ENCODE measurements at regions not wholly inside any gene's neighbourhood (a gene's known extent, or its start where the extent isn't known, plus 50 kb on each side); places are given as distances from the start of the nearest gene placed in this dataset.

DNA sequence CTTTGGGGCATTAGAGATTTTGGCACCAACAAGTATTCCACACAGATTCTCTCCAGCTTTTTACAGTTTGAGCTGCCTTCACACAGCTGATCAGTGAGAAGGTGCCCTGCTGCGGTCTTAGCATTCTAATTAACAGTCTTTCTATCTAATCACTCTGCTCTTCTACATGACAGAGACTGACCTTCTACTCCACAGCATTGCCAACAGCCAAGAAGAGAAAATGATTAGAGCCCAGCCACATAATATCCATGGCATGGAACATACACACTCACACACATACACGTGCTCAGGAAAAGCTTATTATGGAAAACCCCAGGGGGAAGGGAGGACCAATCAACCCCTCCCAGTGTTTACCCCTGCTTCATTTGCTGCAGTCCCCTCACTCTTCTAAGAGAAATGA is 76.1 kb upstream of the PPP2R3A start:
- TF ChIP-seq, protein P1, sequence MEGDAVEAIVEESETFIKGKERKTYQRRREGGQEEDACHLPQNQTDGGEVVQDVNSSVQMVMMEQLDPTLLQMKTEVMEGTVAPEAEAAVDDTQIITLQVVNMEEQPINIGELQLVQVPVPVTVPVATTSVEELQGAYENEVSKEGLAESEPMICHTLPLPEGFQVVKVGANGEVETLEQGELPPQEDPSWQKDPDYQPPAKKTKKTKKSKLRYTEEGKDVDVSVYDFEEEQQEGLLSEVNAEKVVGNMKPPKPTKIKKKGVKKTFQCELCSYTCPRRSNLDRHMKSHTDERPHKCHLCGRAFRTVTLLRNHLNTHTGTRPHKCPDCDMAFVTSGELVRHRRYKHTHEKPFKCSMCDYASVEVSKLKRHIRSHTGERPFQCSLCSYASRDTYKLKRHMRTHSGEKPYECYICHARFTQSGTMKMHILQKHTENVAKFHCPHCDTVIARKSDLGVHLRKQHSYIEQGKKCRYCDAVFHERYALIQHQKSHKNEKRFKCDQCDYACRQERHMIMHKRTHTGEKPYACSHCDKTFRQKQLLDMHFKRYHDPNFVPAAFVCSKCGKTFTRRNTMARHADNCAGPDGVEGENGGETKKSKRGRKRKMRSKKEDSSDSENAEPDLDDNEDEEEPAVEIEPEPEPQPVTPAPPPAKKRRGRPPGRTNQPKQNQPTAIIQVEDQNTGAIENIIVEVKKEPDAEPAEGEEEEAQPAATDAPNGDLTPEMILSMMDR (IDR thresholded peaks at IDR 0.05; ENCODE audit: control extremely low read depth, extremely low read depth, low read depth, missing control alignments) = no peak
- POLR2A ChIA-PET = no interaction called here
- CTCF ChIA-PET = interaction anchor here (0.6 kb wide), 1 partner anchor 1484 kb away, joined by 3 read pairs; no protein-coding TSS in a partner anchor
- no peak for DNase-seq (ENCODE audit: extremely low spot score)

DNA sequence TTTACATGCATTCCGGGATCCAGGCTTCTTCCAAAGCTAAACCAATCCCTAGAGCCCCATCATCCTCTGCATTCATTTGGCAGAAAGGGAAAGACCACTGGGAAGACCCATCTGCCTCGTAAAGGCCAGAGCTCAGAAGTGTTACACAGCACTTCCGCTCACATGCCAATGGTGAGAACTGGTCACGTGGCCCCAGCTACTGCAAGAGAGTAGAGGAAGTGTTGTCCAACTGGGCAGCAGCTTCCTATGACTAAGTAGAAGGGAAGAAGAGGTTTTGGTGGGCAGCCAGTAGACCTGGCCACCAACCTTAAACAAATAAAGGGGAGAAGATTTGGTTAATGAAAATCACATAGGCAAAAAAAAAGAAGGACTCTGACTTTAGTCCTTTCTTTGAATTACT is 74.4 kb upstream of the PPP2R3A start:
- TF ChIP-seq, protein P1 (IDR thresholded peaks at IDR 0.05; ENCODE audit: control extremely low read depth, extremely low read depth, low read depth, missing control alignments) = no peak
- POLR2A ChIA-PET = no interaction called here
- CTCF ChIA-PET = interaction anchor here (1.1 to 1.6 kb wide), 4 partner anchors 13 to 1291 kb away, joined by 3 to 5 read pairs (median 4); partner anchors contain the start of gene EPHB1
- DNase-seq (ENCODE audit: extremely low spot score) = no peak

DNA sequence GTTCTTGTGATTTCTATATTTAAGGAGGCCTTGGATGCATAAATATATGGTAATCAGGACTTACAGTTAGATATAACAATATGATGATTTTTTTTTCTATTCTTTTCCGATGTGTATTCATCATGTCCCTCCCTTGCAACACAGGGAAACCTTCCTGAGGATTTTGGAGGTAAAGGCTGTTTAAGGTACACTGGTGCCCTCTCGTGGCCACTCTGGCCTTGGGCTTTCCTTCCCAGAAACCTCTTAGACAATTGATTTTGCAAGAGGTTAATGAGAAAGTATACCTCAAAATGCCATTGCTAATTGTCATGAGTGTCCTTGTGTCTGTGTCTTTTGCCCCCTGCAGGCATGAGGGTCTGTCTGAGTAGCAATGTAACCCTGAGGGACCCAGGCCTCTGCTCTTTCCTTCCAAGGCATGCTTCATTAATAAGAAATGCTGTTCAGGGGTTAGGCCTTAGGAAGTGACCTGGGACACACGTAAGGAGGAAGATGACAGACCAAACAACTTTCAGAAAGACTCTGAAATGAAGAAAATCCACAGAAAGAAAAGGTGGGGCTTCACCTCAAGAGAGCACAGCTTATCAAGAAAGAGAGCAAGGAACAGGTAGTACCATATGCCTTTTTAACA is 70.3 kb upstream of the PPP2R3A start:
- CTCF ChIA-PET = interaction anchor here (1.1 to 2.6 kb wide), 5 partner anchors 10 to 1294 kb away, joined by 3 to 11 read pairs (median 8); partner anchors contain the start of gene EPHB1
- peak; percentile 44 for DNase-seq (ENCODE audit: extremely low spot score)
- POLR2A ChIA-PET = no interaction called here
- TF ChIP-seq, protein P1 (IDR thresholded peaks at IDR 0.05; ENCODE audit: control extremely low read depth, extremely low read depth, low read depth, missing control alignments) = peak; percentile 86

DNA sequence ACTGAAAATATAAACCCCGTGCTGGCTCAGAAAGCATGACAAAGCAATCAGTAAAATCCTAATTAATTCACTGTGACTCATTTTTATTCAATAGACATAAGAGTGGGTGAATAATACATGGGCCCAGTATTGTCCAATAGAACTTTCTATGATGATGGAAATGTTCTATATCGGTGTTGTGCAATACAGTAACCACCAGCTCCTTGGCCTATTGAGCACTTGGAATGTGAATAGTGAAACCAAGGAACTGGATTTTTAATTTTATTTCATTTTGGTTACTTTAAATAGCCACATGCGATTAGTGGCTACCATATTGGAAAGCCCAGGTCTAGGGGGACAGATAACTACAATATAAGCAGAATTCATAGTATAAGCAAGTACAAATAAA is 69.8 kb upstream of the PPP2R3A start:
- CTCF ChIA-PET = interaction anchor here (1.2 to 2.6 kb wide), 2 partner anchors 1101 to 1294 kb away, joined by 6 to 11 read pairs; partner anchors contain the start of gene EPHB1
- TF ChIP-seq, protein P1 (IDR thresholded peaks at IDR 0.05; ENCODE audit: control extremely low read depth, extremely low read depth, low read depth, missing control alignments) = no peak
- POLR2A ChIA-PET = no interaction called here
- no peak for DNase-seq (ENCODE audit: extremely low spot score)

DNA sequence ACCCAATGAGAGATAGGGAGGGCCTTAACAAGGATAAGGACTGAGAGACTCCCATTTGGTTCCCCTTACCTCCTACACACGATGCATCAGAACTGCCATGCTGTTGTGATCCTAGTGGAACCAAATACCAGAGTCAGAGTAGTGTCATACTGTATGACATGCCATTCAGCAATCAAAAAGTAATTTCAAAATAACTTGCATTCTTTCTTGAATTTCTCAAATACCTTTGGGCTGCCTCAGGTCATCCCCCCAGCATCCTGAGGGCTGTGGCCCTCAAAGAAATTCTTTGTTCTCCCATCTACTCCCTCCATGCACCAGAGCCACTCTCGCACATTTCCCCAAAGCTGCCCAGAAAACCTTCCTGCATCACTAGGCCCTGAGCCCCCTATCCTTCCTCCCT is 68.9 kb upstream of the PPP2R3A start:
- CTCF ChIA-PET = interaction anchor here (1.3 to 2.3 kb wide), 2 partner anchors 1102 to 1296 kb away, joined by 5 to 9 read pairs; no protein-coding TSS in a partner anchor
- TF ChIP-seq, protein P1 (IDR thresholded peaks at IDR 0.05; ENCODE audit: control extremely low read depth, extremely low read depth, low read depth, missing control alignments) = no peak
- POLR2A ChIA-PET = no interaction called here
- no peak for DNase-seq (ENCODE audit: extremely low spot score)

DNA sequence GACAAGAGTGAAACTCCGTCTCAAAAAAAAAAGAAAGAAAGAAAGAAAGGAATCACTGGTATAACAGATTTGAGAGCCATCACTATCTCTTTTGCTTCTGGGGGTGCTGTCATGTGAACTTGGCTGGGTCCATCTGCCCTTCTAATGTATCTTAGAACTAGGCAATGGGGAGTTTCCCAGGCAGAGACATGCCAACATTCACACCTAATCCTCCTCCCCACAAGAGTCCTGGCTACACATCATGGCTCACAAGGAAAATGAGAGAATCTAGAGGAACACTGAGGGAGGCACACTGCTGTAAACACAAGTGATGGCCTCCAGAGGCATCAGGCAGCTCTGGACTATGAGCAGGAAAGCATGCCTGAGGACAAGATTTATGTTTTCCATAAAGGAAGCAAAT is 67.8 kb upstream of the PPP2R3A start:
- DNase-seq (ENCODE audit: extremely low spot score) = no peak
- CTCF ChIA-PET = interaction anchor here (1.3 to 2.3 kb wide), 2 partner anchors 1103 to 1297 kb away, joined by 5 to 9 read pairs; no protein-coding TSS in a partner anchor
- POLR2A ChIA-PET = no interaction called here
- TF ChIP-seq, protein P1 (IDR thresholded peaks at IDR 0.05; ENCODE audit: control extremely low read depth, extremely low read depth, low read depth, missing control alignments) = no peak
